ENCODE measurements at regions not wholly inside any gene's neighbourhood (a gene's known extent, or its start where the extent isn't known, plus 50 kb on each side); places are given as distances from the start of the nearest gene placed in this dataset.

DNA sequence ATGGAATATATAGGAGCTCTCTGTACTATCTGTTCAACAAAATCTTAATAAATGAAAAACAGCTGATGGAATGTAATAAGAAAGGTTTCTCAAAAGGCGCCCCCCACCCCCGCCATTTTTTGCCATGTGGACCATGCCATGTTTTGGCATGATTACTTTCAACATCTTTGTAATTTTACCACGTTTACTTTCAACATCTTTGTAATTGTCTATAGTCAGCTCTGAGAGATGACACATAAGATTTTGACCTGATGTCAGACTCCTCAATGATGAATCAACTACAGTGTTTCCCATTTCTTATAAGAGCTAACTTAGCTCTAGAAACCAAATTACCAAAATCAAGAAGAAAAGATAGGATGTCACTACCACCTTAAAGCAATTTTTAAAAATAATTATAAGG is 144.9 kb upstream of the AHR start:
- Histone ChIP-seq H3K27ac (no peak overlapping the region), H3K4me3 (no peak overlapping the region), H3K9me3 (no peaks in the 10 kb centered on the region), H3K4me1 (no peaks in the 10 kb centered on the region), H3K27me3 (no peaks in the 10 kb centered on the region), H3K36me3 (no peaks in the 10 kb centered on the region)
- intact Hi-C loops (cut with DNase I; ENCODE audit: low total_unique reads) = no loop called here
- no peak for DNase-seq (ENCODE audit: low spot score in 2 of 2)
- TF ChIP-seq POLR2A (IDR thresholded peaks at IDR 0.05) (no peak), POLR2AphosphoS5 (IDR thresholded peaks at IDR 0.05) (no peak)

DNA sequence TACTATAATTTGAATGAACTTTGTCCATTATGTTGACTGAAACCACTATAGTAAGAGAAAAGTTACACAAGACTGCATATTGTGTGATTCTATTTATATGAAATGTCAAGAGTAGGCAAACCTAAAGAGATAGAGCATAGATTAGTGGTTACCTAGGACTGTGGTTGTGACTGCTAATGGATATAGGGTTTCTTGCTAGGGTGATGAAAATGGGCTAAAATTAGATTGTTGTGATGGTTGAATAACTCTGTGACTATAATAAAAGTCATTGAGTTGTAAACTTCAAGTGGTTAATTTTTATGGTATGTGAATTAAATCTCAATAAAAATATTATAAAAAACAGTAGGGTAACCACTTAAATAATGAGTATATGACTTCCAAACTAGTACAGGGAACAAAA is 142.9 kb upstream of the AHR start:
- no peaks in the 10 kb centered on the region for H3K9me3 ChIP-seq
- H3K27ac ChIP-seq = no peak overlapping the region
- H3K36me3 ChIP-seq = no peaks in the 10 kb centered on the region
- TF ChIP-seq POLR2AphosphoS5 (IDR thresholded peaks at IDR 0.05) = no peak
- TF ChIP-seq, protein P1, sequence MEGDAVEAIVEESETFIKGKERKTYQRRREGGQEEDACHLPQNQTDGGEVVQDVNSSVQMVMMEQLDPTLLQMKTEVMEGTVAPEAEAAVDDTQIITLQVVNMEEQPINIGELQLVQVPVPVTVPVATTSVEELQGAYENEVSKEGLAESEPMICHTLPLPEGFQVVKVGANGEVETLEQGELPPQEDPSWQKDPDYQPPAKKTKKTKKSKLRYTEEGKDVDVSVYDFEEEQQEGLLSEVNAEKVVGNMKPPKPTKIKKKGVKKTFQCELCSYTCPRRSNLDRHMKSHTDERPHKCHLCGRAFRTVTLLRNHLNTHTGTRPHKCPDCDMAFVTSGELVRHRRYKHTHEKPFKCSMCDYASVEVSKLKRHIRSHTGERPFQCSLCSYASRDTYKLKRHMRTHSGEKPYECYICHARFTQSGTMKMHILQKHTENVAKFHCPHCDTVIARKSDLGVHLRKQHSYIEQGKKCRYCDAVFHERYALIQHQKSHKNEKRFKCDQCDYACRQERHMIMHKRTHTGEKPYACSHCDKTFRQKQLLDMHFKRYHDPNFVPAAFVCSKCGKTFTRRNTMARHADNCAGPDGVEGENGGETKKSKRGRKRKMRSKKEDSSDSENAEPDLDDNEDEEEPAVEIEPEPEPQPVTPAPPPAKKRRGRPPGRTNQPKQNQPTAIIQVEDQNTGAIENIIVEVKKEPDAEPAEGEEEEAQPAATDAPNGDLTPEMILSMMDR (IDR thresholded peaks at IDR 0.05) = no peak
- TF ChIP-seq POLR2A (IDR thresholded peaks at IDR 0.05) = no peak
- no peak for DNase-seq (ENCODE audit: low spot score in 2 of 2)
- intact Hi-C loops (cut with DNase I; ENCODE audit: low total_unique reads) = no loop called here
- H3K4me1 ChIP-seq = no peaks in the 10 kb centered on the region
- no peak overlapping the region for H3K4me3 ChIP-seq
- no peaks in the 10 kb centered on the region for H3K27me3 ChIP-seq

DNA sequence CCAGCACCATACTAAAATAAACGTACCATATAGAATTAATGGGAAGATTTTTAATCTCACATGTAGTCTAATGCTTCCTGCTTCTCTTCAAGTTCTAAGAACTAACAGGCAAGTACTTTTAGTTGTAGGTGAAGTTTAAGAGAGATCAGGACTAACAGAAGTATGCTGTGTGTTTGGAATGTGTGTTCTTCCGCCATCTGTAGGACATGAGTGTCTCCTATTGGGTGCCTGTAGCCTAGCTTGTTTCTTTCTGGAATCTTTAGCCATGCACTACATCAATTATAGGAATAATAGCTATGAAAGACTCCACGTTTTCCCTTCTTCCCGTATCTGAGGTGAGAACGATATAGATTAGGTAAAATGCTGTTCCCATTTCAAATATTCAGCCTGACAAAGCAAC is 140.2 kb upstream of the AHR start:
- no peak for DNase-seq (ENCODE audit: low spot score in 2 of 2)
- Histone ChIP-seq H3K4me1 (no peaks in the 10 kb centered on the region), H3K27me3 (no peaks in the 10 kb centered on the region), H3K27ac (no peak overlapping the region), H3K9me3 (no peaks in the 10 kb centered on the region), H3K4me3 (no peak overlapping the region), H3K36me3 (no peaks in the 10 kb centered on the region)
- intact Hi-C loops (cut with DNase I; ENCODE audit: low total_unique reads) = no loop called here
- no peak for TF ChIP-seq POLR2AphosphoS5 (IDR thresholded peaks at IDR 0.05)

DNA sequence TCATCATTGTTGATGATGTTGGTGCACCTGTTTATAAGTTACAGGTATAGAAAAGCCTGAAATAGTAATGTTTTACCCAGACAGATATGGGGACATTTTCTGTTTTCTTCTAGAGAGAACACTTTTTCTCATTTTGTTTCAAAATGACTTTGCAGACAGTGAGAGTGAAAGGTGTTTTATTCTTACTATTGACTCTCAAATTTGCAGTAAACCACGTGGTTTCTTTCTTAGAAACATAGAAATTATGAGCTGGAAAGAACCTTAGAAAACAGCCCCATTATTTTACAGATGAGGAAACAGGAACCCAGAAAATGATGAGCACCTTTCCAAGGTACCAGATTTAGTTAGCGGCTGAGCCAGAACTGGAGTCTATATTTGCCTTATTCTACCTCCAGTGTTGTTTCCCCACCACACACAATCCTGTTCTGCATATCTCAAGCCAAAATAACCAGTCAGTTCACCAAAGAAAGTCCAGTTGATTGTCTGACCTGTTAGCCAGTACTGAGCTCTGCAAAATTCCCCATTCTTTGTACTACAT is 138.9 kb upstream of the AHR start:
- Histone ChIP-seq H3K36me3 (no peaks in the 10 kb centered on the region), H3K4me1 (no peaks in the 10 kb centered on the region), H3K4me3 (no peak overlapping the region), H3K9me3 (no peaks in the 10 kb centered on the region), H3K27ac (no peak overlapping the region), H3K27me3 (no peaks in the 10 kb centered on the region)
- no peak for DNase-seq (ENCODE audit: low spot score in 2 of 2)
- TF ChIP-seq POLR2A (IDR thresholded peaks at IDR 0.05) = no peak
- TF ChIP-seq, protein P1 (IDR thresholded peaks at IDR 0.05) = no peak
- no peak for TF ChIP-seq POLR2AphosphoS5 (IDR thresholded peaks at IDR 0.05)
- intact Hi-C loops (cut with DNase I; ENCODE audit: low total_unique reads) = no loop called here

DNA sequence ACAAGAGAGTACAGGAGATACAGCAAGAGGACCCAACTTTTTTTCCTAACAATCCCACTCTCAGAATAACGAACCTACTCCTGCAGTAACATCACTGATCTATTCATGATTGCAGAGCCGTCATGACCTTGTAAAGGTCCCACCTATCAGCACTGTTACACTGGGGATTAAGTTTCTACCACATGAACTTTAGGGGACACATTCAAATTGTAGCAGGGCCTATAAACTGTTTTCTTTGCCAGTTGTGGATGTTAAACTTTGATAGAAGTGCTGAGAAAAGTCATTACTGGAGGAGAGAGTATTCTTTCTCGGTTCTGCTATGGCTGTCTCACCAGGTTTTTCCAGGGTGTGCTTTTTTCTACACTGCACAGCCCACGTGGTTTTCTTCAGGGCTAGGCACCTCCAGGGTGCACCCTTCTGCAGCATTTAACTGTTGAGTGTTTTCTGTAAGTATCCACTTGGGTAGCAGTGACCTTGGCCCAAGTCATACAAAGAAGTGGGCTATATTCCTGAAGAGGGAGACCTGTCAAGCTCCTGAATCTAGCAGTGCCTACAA is 131.6 kb upstream of the AHR start:
- intact Hi-C loops (cut with DNase I; ENCODE audit: low total_unique reads) = no loop called here
- Histone ChIP-seq H3K27me3 (no peaks in the 10 kb centered on the region), H3K4me3 (no peak overlapping the region), H3K27ac (no peak overlapping the region), H3K4me1 (no peaks in the 10 kb centered on the region), H3K9me3 (no peaks in the 10 kb centered on the region), H3K36me3 (no peaks in the 10 kb centered on the region)
- TF ChIP-seq POLR2AphosphoS5 (IDR thresholded peaks at IDR 0.05) = no peak
- TF ChIP-seq, protein P1 (IDR thresholded peaks at IDR 0.05) = no peak
- no peak for TF ChIP-seq POLR2A (IDR thresholded peaks at IDR 0.05)
- DNase-seq (ENCODE audit: low spot score in 2 of 2) = no peak

DNA sequence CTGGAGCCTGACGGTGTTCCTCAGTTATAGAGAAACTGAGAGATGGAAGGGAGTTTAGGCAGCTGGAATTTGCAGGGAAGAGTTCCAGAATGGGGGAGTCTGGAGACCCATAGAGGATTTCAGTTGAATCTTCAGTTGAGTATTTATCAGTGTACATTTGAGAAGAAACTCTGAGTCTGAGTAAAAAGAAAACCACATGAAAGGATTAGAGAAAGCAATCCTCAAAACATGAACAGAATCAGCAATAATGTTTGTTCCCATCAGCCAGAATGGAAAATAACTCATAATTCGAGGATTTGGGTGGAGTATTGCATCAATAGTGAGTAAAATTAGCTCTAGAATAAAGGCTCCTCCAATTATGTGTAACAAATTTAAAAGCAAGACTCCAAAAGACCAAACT is 130.0 kb upstream of the AHR start:
- Histone ChIP-seq H3K27me3 (no peaks in the 10 kb centered on the region), H3K4me1 (no peaks in the 10 kb centered on the region), H3K27ac (no peak overlapping the region), H3K4me3 (no peak overlapping the region), H3K36me3 (no peaks in the 10 kb centered on the region), H3K9me3 (no peaks in the 10 kb centered on the region)
- intact Hi-C loops (cut with DNase I; ENCODE audit: low total_unique reads) = no loop called here
- no peak for TF ChIP-seq POLR2A (IDR thresholded peaks at IDR 0.05)
- TF ChIP-seq, protein P1 (IDR thresholded peaks at IDR 0.05) = no peak
- TF ChIP-seq POLR2AphosphoS5 (IDR thresholded peaks at IDR 0.05) = no peak
- no peak for DNase-seq (ENCODE audit: low spot score in 2 of 2)

Data from breast epithelium (tissue), 4 donors.